Activated T-helper 1 cell treated with anti-CD3 and anti-CD28 coated beads, Interleukin-12 subunit alpha, Interleukin-12 subunit beta, Interleukin-2, Interleukin-4 antibody, amounts not matched to agents 30 ng/mL and 10 ng/mL and 1 ng/mL, durations not matched to agents 14 hours and 24 hours and 36 hours (primary cell): ENCODE measurements at regions not wholly inside any gene's neighbourhood (a gene's known extent, or its start where the extent isn't known, plus 50 kb on each side); places are given as distances from the start of the nearest gene placed in this dataset.
A peak's percentile ranks its signal among the peaks of the same experiment; 100 is the strongest.

ENCODE experiments used
- DNase-seq: peaks from one replicate; pipeline ENCODE4 v3.0.0; 2021; ENCODE audit warnings: low spot score
- H3K27ac Mint-ChIP-seq: one replicate; pipeline ENCODE4 v1.8.0; 2021; ENCODE audit warnings: mild to moderate bottlenecking, mixed read lengths
- H3K27me3 Mint-ChIP-seq: one replicate; pipeline ENCODE4 v1.8.0; 2022; ENCODE audit warnings: mild to moderate bottlenecking, moderate library complexity, mixed read lengths; ENCODE audit not compliant: insufficient read depth
- H3K36me3 Mint-ChIP-seq: one replicate; pipeline ENCODE4 v1.8.0; 2021; ENCODE audit warnings: low read depth, mixed read lengths
- H3K4me1 Mint-ChIP-seq: one replicate; pipeline ENCODE4 v1.8.0; 2021; ENCODE audit warnings: low read depth, mixed read lengths
- H3K4me3 Mint-ChIP-seq: one replicate; pipeline ENCODE4 v1.8.0; 2021; ENCODE audit warnings: mild to moderate bottlenecking, moderate library complexity, mixed read lengths
- H3K9me3 Mint-ChIP-seq: one replicate; pipeline ENCODE4 v1.8.0; 2021; ENCODE audit warnings: mixed read lengths
- intact Hi-C: fragments of 100-400 bp; cut with micrococcal nuclease; formaldehyde crosslinking; loops from one replicate; pipeline ENCODE4 v1.15.1; 2024

- H3K4me1 Mint-ChIP-seq = no peaks in the 10 kb centered on the region
- intact Hi-C loops = no loop called here
- no peaks in the 10 kb centered on the region for H3K9me3 Mint-ChIP-seq
- H3K36me3 Mint-ChIP-seq = no peaks in the 10 kb centered on the region
- no peak overlapping the region for H3K4me3 Mint-ChIP-seq
- no peak for DNase-seq
- H3K27ac Mint-ChIP-seq = no peak overlapping the region
- H3K27me3 Mint-ChIP-seq = peaks cover 10% of the 10 kb centered on the region
These were observed 88.6 kb upstream of the RASGRF1 start for GRCh38 chr15:79179108-79179561.

DNA sequence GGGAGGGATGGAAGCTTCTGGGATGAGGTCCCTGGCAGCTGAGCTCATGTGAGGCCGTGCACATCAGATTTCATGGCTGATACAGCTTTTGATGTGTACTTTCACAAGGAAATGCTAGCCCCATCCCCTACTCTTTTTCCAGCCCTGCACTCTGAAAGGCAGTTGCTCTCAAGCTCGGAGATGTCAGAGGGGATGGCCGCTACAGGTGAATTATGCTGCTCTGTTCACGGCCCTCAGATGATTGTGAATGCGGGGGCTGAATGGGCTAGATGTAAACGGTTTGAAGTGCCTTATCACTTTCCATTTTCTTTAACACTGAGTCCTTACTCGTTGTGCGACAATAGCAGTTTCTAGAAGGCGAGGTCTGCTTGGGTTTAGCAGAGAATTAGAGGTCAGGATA lies 88.0 kb upstream of the RASGRF1 start:
- Mint-ChIP-seq H3K27ac (no peak overlapping the region), H3K9me3 (no peaks in the 10 kb centered on the region), H3K4me3 (no peak overlapping the region), H3K4me1 (no peaks in the 10 kb centered on the region), H3K36me3 (no peaks in the 10 kb centered on the region), H3K27me3 (peaks cover 7% of the 10 kb centered on the region)
- DNase-seq = no peak
- intact Hi-C loops = no loop called here

DNA sequence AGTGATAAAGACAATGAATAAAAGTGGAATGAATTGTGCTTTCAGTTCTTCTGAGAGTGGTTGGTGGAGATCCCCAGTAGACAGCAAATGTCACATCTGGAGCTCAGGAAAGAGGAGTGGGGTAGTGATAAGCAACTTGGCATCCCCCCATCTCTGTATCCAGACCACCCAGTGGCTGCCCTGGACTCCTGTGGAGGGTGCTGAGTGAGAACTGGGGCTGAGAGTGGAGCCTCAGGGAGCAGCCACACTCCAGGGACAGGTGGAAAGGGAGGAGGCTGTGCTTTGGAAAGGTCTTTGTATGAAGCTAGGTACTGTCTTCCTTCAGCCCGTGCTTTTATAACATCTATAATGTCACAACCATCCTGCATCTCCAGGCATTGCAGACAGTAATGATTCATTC lies 85.6 kb upstream of the RASGRF1 start:
- intact Hi-C loops = no loop called here
- no peak overlapping the region for H3K27ac Mint-ChIP-seq
- H3K27me3 Mint-ChIP-seq = peaks cover 8% of the 10 kb centered on the region
- no peaks in the 10 kb centered on the region for H3K36me3 Mint-ChIP-seq
- H3K9me3 Mint-ChIP-seq = no peaks in the 10 kb centered on the region
- no peaks in the 10 kb centered on the region for H3K4me1 Mint-ChIP-seq
- H3K4me3 Mint-ChIP-seq = no peak overlapping the region
- no peak for DNase-seq

- Mint-ChIP-seq H3K36me3 (no peaks in the 10 kb centered on the region), H3K27me3 (peaks cover 14% of the 10 kb centered on the region), H3K27ac (no peak overlapping the region), H3K4me3 (no peak overlapping the region), H3K4me1 (no peaks in the 10 kb centered on the region), H3K9me3 (no peaks in the 10 kb centered on the region)
- intact Hi-C loops = no loop called here
- DNase-seq = no peak
These were observed 82.4 kb upstream of the RASGRF1 start for GRCh38 chr15:79172801-79173460.

DNA sequence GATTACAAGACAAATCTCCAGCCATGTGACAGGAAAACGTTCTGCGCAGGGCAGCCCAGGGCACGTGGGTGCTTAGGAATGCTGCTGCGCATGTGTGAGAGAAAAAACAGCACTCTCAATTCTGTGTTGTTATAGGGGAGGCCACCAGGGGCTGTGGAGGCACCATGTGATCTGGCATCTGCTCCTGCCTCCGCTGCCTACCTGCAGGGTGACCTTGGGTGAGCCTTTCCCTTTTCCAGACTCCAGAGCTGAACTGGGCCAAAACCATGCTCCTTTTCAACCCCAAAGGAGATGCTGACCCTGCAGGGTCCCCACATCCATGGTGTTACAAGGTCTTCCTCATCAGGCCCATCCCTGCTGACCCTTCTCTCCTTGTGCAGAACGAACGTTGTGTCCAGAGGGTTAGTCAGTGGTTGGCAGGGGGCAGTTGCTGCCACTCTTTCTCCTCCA lies 81.5 kb upstream of the RASGRF1 start:
- DNase-seq = no peak
- peaks cover 17% of the 10 kb centered on the region for H3K27me3 Mint-ChIP-seq

DNA sequence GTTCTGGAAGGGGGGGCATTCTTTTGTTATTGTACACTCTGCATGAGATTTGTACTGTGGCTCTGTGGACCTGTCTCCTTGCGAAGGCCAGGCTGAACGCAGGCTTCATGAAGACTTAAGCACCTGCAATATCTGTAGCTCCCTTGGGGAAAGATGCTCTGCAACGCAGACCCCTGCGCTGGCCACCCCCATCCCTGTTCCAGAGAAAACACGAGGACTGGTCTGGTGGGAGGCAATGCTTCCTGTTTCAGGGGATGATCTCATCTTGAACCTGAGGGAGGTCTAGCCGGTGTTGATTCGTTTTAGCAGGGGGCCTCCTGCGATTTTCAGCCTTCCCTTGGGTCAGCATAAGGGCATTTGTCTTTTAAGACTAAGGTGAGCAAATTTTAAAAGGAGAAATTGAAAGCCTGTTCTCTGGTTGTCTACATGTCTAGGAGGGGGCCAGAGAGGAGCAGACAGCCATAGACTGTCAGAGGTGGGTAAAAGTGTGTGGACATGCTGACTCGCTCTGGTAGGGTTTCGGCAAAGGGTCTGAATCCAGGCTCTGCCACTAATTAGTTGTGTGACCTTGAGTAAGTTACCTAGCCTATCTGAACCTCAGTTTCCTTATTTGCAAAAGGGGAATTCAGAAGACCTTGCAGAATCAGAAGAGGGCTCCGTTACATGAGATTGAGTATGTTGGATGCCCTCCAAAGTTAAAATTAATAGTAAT lies 80.9 kb upstream of the RASGRF1 start:
- Mint-ChIP-seq H3K4me1 (no peaks in the 10 kb centered on the region), H3K9me3 (no peaks in the 10 kb centered on the region), H3K27ac (no peak overlapping the region), H3K36me3 (no peaks in the 10 kb centered on the region), H3K27me3 (peaks cover 16% of the 10 kb centered on the region), H3K4me3 (no peak overlapping the region)
- DNase-seq = no peak
- intact Hi-C loops = no loop called here

More for the DNA sequence above, 81.5 kb upstream of the RASGRF1 start:
- Mint-ChIP-seq H3K27ac (no peak overlapping the region), H3K36me3 (no peaks in the 10 kb centered on the region), H3K9me3 (no peaks in the 10 kb centered on the region), H3K4me3 (no peak overlapping the region), H3K4me1 (no peaks in the 10 kb centered on the region)
- intact Hi-C loops = no loop called here

DNA sequence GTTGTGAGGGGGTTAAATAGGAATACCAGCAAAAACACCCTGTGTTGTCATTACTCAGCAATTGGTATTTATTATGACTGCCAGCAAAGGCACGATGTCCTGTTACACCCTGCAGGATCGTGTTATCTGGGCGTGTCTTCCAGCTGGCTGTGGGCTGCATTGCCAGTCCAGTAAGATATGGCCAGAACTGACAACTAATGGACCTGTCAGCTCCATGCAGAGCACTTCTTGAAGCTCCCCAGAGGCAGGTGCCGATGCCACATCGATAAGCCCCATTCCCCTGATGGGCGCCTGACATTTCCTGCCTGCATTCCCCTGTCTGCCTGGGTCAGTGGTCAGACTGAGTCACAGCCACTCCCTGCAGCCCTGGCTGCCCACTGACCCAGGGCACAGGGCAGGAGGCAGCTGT lies 79.7 kb upstream of the RASGRF1 start:
- H3K27me3 Mint-ChIP-seq = peaks cover 16% of the 10 kb centered on the region
- intact Hi-C loops = no loop called here

GRCh38 chr15:79169526-79170133 lies 79.0 kb upstream of the RASGRF1 start:
- H3K4me1 Mint-ChIP-seq = no peaks in the 10 kb centered on the region

More for the DNA sequence above, 79.7 kb upstream of the RASGRF1 start:
- Mint-ChIP-seq H3K4me3 (no peak overlapping the region), H3K4me1 (no peaks in the 10 kb centered on the region), H3K36me3 (no peaks in the 10 kb centered on the region), H3K27ac (no peak overlapping the region), H3K9me3 (no peaks in the 10 kb centered on the region)
- no peak for DNase-seq

DNA sequence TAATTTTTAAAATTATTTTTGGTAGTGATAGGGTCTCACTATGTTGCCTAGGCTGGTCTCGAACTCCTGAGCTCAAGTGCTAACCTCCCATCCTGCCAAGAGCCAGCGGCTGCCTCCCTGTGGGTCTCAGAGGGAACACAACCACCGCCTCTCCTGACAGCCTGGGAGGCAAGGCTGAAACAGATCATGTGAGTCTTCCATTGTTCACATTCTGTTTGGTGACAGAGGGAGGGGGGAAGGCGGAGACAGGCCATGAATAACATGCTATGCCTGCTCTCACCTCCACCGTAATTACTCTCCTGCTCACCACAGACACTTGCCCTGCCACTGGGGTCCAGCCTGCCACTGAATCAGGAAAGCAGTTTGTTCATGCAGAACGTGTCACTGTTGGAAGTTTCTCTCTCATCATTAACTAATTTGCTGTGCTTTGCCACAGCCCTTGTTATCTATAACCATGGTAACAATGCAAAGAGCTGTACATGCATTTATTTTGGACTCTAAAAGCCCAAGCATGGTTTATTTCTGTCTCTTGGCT lies 78.4 kb upstream of the RASGRF1 start:
- no peak overlapping the region for H3K27ac Mint-ChIP-seq
- H3K4me3 Mint-ChIP-seq = no peak overlapping the region
- H3K4me1 Mint-ChIP-seq = no peaks in the 10 kb centered on the region
- peaks cover 17% of the 10 kb centered on the region for H3K27me3 Mint-ChIP-seq
- no peak for DNase-seq
- no peaks in the 10 kb centered on the region for H3K9me3 Mint-ChIP-seq
- intact Hi-C loops = no loop called here
- no peaks in the 10 kb centered on the region for H3K36me3 Mint-ChIP-seq

More at GRCh38 chr15:79169526-79170133, 79.0 kb upstream of the RASGRF1 start:
- no peak for DNase-seq
- intact Hi-C loops = no loop called here
- Mint-ChIP-seq H3K27me3 (peaks cover 16% of the 10 kb centered on the region), H3K27ac (no peak overlapping the region), H3K36me3 (no peaks in the 10 kb centered on the region), H3K4me3 (no peak overlapping the region), H3K9me3 (no peaks in the 10 kb centered on the region)

GRCh38 chr15:79167776-79168175 lies 77.2 kb upstream of the RASGRF1 start:
- peaks cover 20% of the 10 kb centered on the region for H3K27me3 Mint-ChIP-seq
- no peaks in the 10 kb centered on the region for H3K36me3 Mint-ChIP-seq
- no peak overlapping the region for H3K27ac Mint-ChIP-seq
- no peaks in the 10 kb centered on the region for H3K4me1 Mint-ChIP-seq
- no peak overlapping the region for H3K4me3 Mint-ChIP-seq
- no peak for DNase-seq
- H3K9me3 Mint-ChIP-seq = no peaks in the 10 kb centered on the region
- intact Hi-C loops = no loop called here

DNA sequence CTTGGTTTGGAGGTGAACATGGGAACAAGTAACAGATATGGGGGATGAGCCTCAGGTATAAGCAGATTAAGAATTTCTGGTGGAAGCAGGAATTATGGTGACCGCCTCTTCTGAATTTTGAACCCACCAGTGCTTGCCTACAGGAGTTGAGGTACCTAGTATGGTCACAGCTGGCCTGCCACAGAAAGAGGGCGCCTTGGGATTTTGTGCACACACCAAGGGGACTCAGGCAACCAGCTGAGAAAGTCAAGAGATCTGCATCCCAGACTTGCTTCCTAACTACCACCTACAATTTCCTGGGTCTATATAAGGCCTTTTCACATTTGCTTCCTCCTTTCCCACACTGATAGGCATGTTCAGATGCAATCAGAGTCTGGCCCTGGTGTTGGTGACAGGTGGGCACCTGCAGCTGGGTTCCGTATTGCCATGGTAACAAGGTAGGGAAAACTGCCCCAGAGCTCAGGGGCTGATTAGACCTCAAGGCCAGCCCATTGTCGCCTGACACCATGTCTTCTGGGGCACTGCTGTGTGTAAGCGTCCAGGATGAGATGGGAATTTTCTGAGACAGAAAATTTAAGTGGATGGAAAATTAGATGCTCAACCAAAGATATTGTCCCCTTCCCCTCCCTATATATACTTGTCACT lies 75.9 kb upstream of the RASGRF1 start:
- Mint-ChIP-seq H3K9me3 (no peaks in the 10 kb centered on the region), H3K27ac (no peak overlapping the region), H3K36me3 (no peaks in the 10 kb centered on the region), H3K27me3 (peaks cover 19% of the 10 kb centered on the region), H3K4me1 (no peaks in the 10 kb centered on the region), H3K4me3 (no peak overlapping the region)
- intact Hi-C loops = no loop called here
- DNase-seq = no peak

DNA sequence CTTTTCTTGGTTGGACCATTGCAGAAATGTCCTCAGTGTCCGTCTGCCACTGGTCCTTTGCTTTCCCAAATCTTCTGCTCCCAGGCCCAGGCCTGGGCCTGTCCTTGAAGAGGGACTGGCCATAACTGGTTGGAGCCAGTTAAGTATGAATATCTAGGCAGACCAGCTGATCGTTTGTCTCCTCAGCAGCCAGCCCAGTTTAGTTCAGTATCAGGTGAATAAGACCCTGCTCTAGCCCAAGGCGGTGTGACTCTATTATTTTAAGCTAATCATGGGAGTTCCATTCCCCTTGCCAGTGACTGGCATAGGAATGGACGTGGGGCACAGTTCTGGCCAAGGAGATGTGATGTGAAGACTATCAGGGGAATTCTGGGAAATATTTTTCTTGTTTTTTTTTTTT lies 73.9 kb upstream of the RASGRF1 start:
- Mint-ChIP-seq H3K9me3 (no peaks in the 10 kb centered on the region), H3K27ac (peak overlapping the region; percentile 30), H3K27me3 (peaks cover 15% of the 10 kb centered on the region), H3K4me3 (no peak overlapping the region), H3K4me1 (no peaks in the 10 kb centered on the region), H3K36me3 (no peaks in the 10 kb centered on the region)
- no peak for DNase-seq
- intact Hi-C loops = no loop called here

GRCh38 chr15:79164043-79164442 lies 73.5 kb upstream of the RASGRF1 start:
- Mint-ChIP-seq H3K27me3 (peaks cover 13% of the 10 kb centered on the region), H3K4me3 (no peak overlapping the region), H3K36me3 (no peaks in the 10 kb centered on the region), H3K4me1 (no peaks in the 10 kb centered on the region), H3K27ac (peak overlapping the region; percentile 30), H3K9me3 (no peaks in the 10 kb centered on the region)
- no peak for DNase-seq
- intact Hi-C loops = no loop called here
